Lung microvascular endothelial cell (primary cell): ENCODE measurements at regions not wholly inside any gene's neighbourhood (a gene's known extent, or its start where the extent isn't known, plus 50 kb on each side); places are given as distances from the start of the nearest gene placed in this dataset.
"Not testable (repeated sequence)": the region's sequence is repeated elsewhere in the genome, so short reads cannot be mapped to it uniquely, and the experiment has no call there.

ENCODE experiments used
- DNase-seq, 2 donors: peaks; one replicate each; pipeline versions ENCODE4 v3.0.0 to v3.0.0-alpha.2; 2010; ENCODE audit warnings: low read depth in 2 of 2

GRCh38 chr6:95865857-95866256 lies 149.9 kb upstream of the FUT9 start:
- DNase-seq = no peak

- DNase-seq = peak; percentile 16 to 34
Measured at GRCh38 chr6:95866732-95867131, 149.0 kb upstream of the FUT9 start.

- DNase-seq = no peak
Measured at GRCh38 chr6:95867205-95867604, 148.6 kb upstream of the FUT9 start.

GRCh38 chr6:95877480-95877879 lies 138.3 kb upstream of the FUT9 start:
- no peak for DNase-seq

- DNase-seq = no peak
Measured at GRCh38 chr6:95879856-95880255, 135.9 kb upstream of the FUT9 start.

- DNase-seq = no peak
Measured at GRCh38 chr6:95882371-95882770, 133.4 kb upstream of the FUT9 start.

- not testable (repeated sequence) for DNase-seq
Measured at GRCh38 chr6:95888711-95889110, 127.1 kb upstream of the FUT9 start.

GRCh38 chr6:95905132-95905531 lies 110.6 kb upstream of the FUT9 start:
- no peak for DNase-seq

GRCh38 chr6:95917034-95917433 lies 98.7 kb upstream of the FUT9 start:
- no peak for DNase-seq

- DNase-seq = peak in 1 of 2 donors; percentile 17
Measured at GRCh38 chr6:95923518-95923917, 92.3 kb upstream of the FUT9 start.

- DNase-seq = no peak
Measured at GRCh38 chr6:95935736-95936135, 80.0 kb upstream of the FUT9 start.

GRCh38 chr6:95946906-95947305 lies 68.9 kb upstream of the FUT9 start:
- DNase-seq = no peak

- no peak for DNase-seq
Measured at GRCh38 chr6:95948324-95948723, 67.5 kb upstream of the FUT9 start.

- DNase-seq = no peak
Measured at GRCh38 chr6:95949985-95950384, 65.8 kb upstream of the FUT9 start.

- no peak for DNase-seq
Measured at GRCh38 chr6:95958686-95959085, 57.1 kb upstream of the FUT9 start.

GRCh38 chr6:95959261-95959660 lies 56.5 kb upstream of the FUT9 start:
- no peak for DNase-seq
